Endothelial cell of umbilical vein (primary cell): ENCODE measurements at regions not wholly inside any gene's neighbourhood (a gene's known extent, or its start where the extent isn't known, plus 50 kb on each side); places are given as distances from the start of the nearest gene placed in this dataset.

Experiments
- BruUV-seq: library from RNA; stranded (reverse); fragments of 400-500 nt; replicated peaks from 2 replicates; lab custom pipeline; 2021; lab: Mats Ljungman, UMichigan
- CTCF ChIA-PET: fragments of 300-600, 350-600 bp; sonication (Branson Sonifier 250); formaldehyde crosslinking; loops from one replicate; lab custom pipeline; 2021; ENCODE audit warnings: antibody characterized with exemption, inconsistent platforms; lab: Charles Lee
- POLR2A ChIA-PET: fragments of 300-600, 350-600 bp; sonication (Branson Sonifier 250); formaldehyde crosslinking; loops from one replicate; lab custom pipeline; 2021; ENCODE audit warnings: antibody characterized with exemption, inconsistent platforms; lab: Charles Lee
- DNase-seq: peaks from one replicate; pipeline ENCODE4 v3.0.0-alpha.2; 2011; ENCODE audit warnings: low read depth, low spot score
- FAIRE-seq: peaks from 2 replicates; lab custom pipeline; 2011; peaks lifted over from hg19 to GRCh38; lab: Jason Lieb, UNC
- H2AFZ ChIP-seq: 2 replicates; pipeline ENCODE4 v1.6.0; 2012; ENCODE audit warnings: low read depth, low read length, control low read depth, inconsistent platforms
- H3K27ac ChIP-seq: 2 replicates; pipeline ENCODE4 v1.5.1; 2011; ENCODE audit warnings: low read depth, mild to moderate bottlenecking, control low read depth, low read length, moderate library complexity; ENCODE audit not compliant: insufficient read depth
- H3K27me3 ChIP-seq, 2 experiments: 2 replicates each; pipeline versions ENCODE4 v1.6.0 to v1.6.1; 2011; ENCODE audit warnings: low read length in 2 of 2, mixed read lengths in 1 of 2; ENCODE audit not compliant: control insufficient read depth in 2 of 2, insufficient read depth in 2 of 2
- H3K36me3 ChIP-seq, 2 experiments: 2 replicates in 1 of 2; 3 replicates in 1 of 2; pipeline ENCODE4 v1.5.1; 2011; ENCODE audit warnings: low read length in 2 of 2, mild to moderate bottlenecking in 1 of 2, moderate library complexity in 1 of 2; ENCODE audit not compliant: control insufficient read depth in 2 of 2, insufficient read depth in 2 of 2; ENCODE audit errors: extremely low read depth in 1 of 2
- H3K4me1 ChIP-seq: 3 replicates; pipeline ENCODE4 v1.5.1; 2011; ENCODE audit warnings: mild to moderate bottlenecking, low read length; ENCODE audit not compliant: control insufficient read depth, insufficient read depth; ENCODE audit errors: extremely low read depth
- H3K4me2 ChIP-seq: 2 replicates; pipeline ENCODE4 v1.6.1; 2011; ENCODE audit warnings: low read length, control low read depth, mixed read lengths; ENCODE audit not compliant: insufficient read depth
- H3K4me3 ChIP-seq, 3 experiments: fragments of 200-600 bp in 1 of 3; sonication (generic), shearing (Covaris generic) in 1 of 3; replicated peaks in 1 of 3; 2 replicates each; pipeline ENCODE4 v1.5.1; 2011 to 2016; ENCODE audit warnings: control low read depth in 3 of 3, low read length in 3 of 3, mild to moderate bottlenecking in 2 of 3, inconsistent platforms in 1 of 3, low read depth in 1 of 3, moderate library complexity in 1 of 3; ENCODE audit not compliant: insufficient read depth in 1 of 3
- H3K79me2 ChIP-seq: 2 replicates; pipeline ENCODE4 v1.6.0; 2012; ENCODE audit warnings: low read length, inconsistent platforms; ENCODE audit not compliant: control insufficient read depth, insufficient read depth
- H3K9ac ChIP-seq: replicated peaks from 2 replicates; pipeline ENCODE3; 2011; ENCODE audit warnings: low read length, control low read depth; ENCODE audit not compliant: insufficient read depth; ENCODE audit errors: extremely low read depth
- H3K9me1 ChIP-seq: replicated peaks from 3 replicates; pipeline ENCODE4 v1.6.0; 2011; ENCODE audit warnings: mild to moderate bottlenecking, low read length; ENCODE audit not compliant: control insufficient read depth, insufficient read depth; ENCODE audit errors: extremely low read depth
- H3K9me3 ChIP-seq: replicated peaks from 2 replicates; pipeline ENCODE4 v1.5.1; 2012; ENCODE audit warnings: low read length, inconsistent platforms; ENCODE audit not compliant: control insufficient read depth, insufficient read depth
- H4K20me1 ChIP-seq: replicated peaks from 2 replicates; pipeline ENCODE3; 2011; ENCODE audit warnings: mild to moderate bottlenecking, low read length; ENCODE audit not compliant: control insufficient read depth, insufficient read depth; ENCODE audit errors: extremely low read depth
- EZH2 ChIP-seq: IDR thresholded peaks from 2 replicates; pipeline ENCODE4 v1.6.1; 2012; ENCODE audit warnings: borderline replicate concordance, low read depth, mild to moderate bottlenecking, moderate library complexity, low read length, inconsistent platforms; ENCODE audit not compliant: severe bottlenecking
- GATA2 ChIP-seq: IDR thresholded peaks from 2 replicates; pipeline ENCODE4 v1.7.0; 2011; ENCODE audit warnings: low read depth, mild to moderate bottlenecking, moderate library complexity, mixed read lengths, low read length; ENCODE audit not compliant: insufficient read length, insufficient read depth
- JUN ChIP-seq: IDR thresholded peaks from 2 replicates; pipeline ENCODE4 v1.6.1; 2011; ENCODE audit warnings: borderline replicate concordance, low read depth; ENCODE audit not compliant: insufficient read length, insufficient read depth
- POLR2A ChIP-seq: IDR thresholded peaks from 2 replicates; pipeline ENCODE4 v1.6.1; 2012; ENCODE audit warnings: low read depth, mild to moderate bottlenecking, control low read depth, low read length
- POLR2AphosphoS5 ChIP-seq: IDR thresholded peaks from 2 replicates; pipeline ENCODE4 v1.6.1; 2012; ENCODE audit warnings: low read depth, mild to moderate bottlenecking, control low read depth, low read length, moderate library complexity; ENCODE audit not compliant: insufficient read depth
- dilution Hi-C: fragments of 300-500 bp; cut with MboI; formaldehyde crosslinking; loops from one replicate; pipeline ENCODE4 v1.15.0; 2019; ENCODE audit warnings: low sequenced_read_pairs; ENCODE audit not compliant: extremely low pct_ligation_motif_present
- intact Hi-C: fragments of 100-400 bp; cut with micrococcal nuclease; formaldehyde crosslinking; loops from one replicate; pipeline ENCODE4 v1.10.0; 2022
- TF ChIP-seq, protein P1 (sequence below): IDR thresholded peaks from 2 replicates; pipeline ENCODE4 v1.6.1; 2011; ENCODE audit not compliant: insufficient read depth, insufficient read length
- TF ChIP-seq, protein P2 (sequence below), 2 donors: IDR thresholded peaks; 1 replicate in 1 of 2; 2 replicates in 1 of 2; pipeline ENCODE4 v1.5.1; 2011; ENCODE audit warnings: low read length in 2 of 2, mild to moderate bottlenecking in 2 of 2, moderate library complexity in 2 of 2, control low read depth in 1 of 2, inconsistent platforms in 1 of 2, low read depth in 1 of 2; ENCODE audit not compliant: insufficient read depth in 1 of 2; ENCODE audit errors: extremely low read depth in 1 of 2

DNA sequence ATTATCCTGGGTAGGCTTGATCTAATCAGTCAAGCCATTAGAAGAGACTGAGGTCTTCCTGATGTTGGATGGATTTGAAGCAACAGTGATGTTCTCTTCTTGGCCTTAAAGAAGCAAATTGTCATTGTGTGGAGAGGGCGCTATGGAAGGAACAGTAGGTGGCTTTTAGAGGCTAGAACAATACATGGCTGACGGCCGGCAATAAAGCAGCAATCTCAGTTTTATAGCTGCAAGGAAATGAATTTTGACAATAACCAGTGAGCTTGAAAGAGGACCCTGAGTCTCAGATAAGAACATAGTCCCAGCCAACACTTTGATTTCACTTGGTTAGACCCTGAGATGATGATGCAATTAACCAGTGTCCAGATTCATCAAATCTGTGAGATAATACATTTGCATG is 302.1 kb downstream of the NSUN3 start:
- no peak for FAIRE-seq
- Histone ChIP-seq H3K79me2 (no peaks in the 10 kb centered on the region), H3K4me1 (no peaks in the 10 kb centered on the region), H4K20me1 (no peaks in the 10 kb centered on the region), H3K9ac (no peak overlapping the region), H3K4me2 (no peak overlapping the region), H3K9me1 (no peaks in the 10 kb centered on the region), H3K4me3 (no peak overlapping the region), H2AFZ (no peak overlapping the region), H3K9me3 (no peaks in the 10 kb centered on the region), H3K27ac (no peak overlapping the region), H3K36me3 (no peaks in the 10 kb centered on the region), H3K27me3 (no peaks in the 10 kb centered on the region)
- TF ChIP-seq, protein P1, sequence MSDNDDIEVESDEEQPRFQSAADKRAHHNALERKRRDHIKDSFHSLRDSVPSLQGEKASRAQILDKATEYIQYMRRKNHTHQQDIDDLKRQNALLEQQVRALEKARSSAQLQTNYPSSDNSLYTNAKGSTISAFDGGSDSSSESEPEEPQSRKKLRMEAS = no peak
- no peak for TF ChIP-seq GATA2
- TF ChIP-seq EZH2 = no peak
- TF ChIP-seq POLR2A = no peak
- no peak for TF ChIP-seq POLR2AphosphoS5
- TF ChIP-seq JUN = no peak
- TF ChIP-seq, protein P2, sequence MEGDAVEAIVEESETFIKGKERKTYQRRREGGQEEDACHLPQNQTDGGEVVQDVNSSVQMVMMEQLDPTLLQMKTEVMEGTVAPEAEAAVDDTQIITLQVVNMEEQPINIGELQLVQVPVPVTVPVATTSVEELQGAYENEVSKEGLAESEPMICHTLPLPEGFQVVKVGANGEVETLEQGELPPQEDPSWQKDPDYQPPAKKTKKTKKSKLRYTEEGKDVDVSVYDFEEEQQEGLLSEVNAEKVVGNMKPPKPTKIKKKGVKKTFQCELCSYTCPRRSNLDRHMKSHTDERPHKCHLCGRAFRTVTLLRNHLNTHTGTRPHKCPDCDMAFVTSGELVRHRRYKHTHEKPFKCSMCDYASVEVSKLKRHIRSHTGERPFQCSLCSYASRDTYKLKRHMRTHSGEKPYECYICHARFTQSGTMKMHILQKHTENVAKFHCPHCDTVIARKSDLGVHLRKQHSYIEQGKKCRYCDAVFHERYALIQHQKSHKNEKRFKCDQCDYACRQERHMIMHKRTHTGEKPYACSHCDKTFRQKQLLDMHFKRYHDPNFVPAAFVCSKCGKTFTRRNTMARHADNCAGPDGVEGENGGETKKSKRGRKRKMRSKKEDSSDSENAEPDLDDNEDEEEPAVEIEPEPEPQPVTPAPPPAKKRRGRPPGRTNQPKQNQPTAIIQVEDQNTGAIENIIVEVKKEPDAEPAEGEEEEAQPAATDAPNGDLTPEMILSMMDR (IDR thresholded peaks at IDR 0.05; ENCODE audit: extremely low read depth in 1 of 2, insufficient read depth in 1 of 2, low read depth in 1 of 2, low read length in 2 of 2) = no peak
- no TSS peak for BruUV-seq
- intact Hi-C loops = no loop called here
- no peak for DNase-seq
- CTCF ChIA-PET = no interaction called here
- POLR2A ChIA-PET = no interaction called here
- dilution Hi-C loops = no loop called here
